K562 (cell line): ENCODE measurements at regions not wholly inside any gene's neighbourhood (a gene's known extent, or its start where the extent isn't known, plus 50 kb on each side); places are given as distances from the start of the nearest gene placed in this dataset.

Experiments used
- ATF7 ChIP-seq: fragments of 450-650 bp; IDR thresholded peaks from 2 replicates; pipeline ENCODE4 v1.7.1; 2014; ENCODE audit warnings: mild to moderate bottlenecking, moderate library complexity
- BDP1 ChIP-seq: IDR thresholded peaks from 3 replicates; pipeline ENCODE4 v1.6.1; 2011; ENCODE audit not compliant: insufficient read length, insufficient read depth
- BRD4 ChIP-seq: fragments of 200-600 bp; sonication (generic); IDR thresholded peaks from 2 replicates; pipeline ENCODE4 v1.6.1; 2017; ENCODE audit warnings: inconsistent platforms
- CHD7 ChIP-seq: fragments of 200-600 bp; sonication (generic); IDR thresholded peaks from one replicate; pipeline ENCODE4 v1.6.1; 2012; ENCODE audit warnings: mild to moderate bottlenecking, low read depth, low read length, inconsistent platforms
- NFATC3 ChIP-seq: fragments of 450-650 bp; IDR thresholded peaks from 2 replicates; pipeline ENCODE4 v1.6.1; 2017; ENCODE audit warnings: mild to moderate bottlenecking
- SAFB ChIP-seq: fragments of 200-400 bp; formaldehyde crosslinking; IDR thresholded peaks from 2 replicates; pipeline ENCODE4 v1.6.1; 2017; ENCODE audit warnings: low read depth, low read length, borderline replicate concordance
- SRSF1 ChIP-seq: fragments of 200-400 bp; formaldehyde crosslinking; IDR thresholded peaks from 2 replicates; pipeline ENCODE4 v1.6.1; 2017; ENCODE audit warnings: mild to moderate bottlenecking, low read depth, low read length, moderate library complexity
- TCF7L2 ChIP-seq: fragments of 150-350 bp; IDR thresholded peaks from 2 replicates; pipeline ENCODE4 v1.6.1; 2016; ENCODE audit warnings: low read depth, mild to moderate bottlenecking, low read length, moderate library complexity
- TRIM28 ChIP-seq: fragments of 450-650 bp; IDR thresholded peaks from 2 replicates; pipeline ENCODE4 v1.6.1; 2017
- XRCC4 ChIP-seq: IDR thresholded peaks from one replicate; pipeline ENCODE4 v1.6.1; 2011; ENCODE audit not compliant: insufficient read depth, insufficient read length; ENCODE audit errors: extremely low read depth
- ZNF57 ChIP-seq: fragments of 450-650 bp; formaldehyde crosslinking; IDR thresholded peaks from 2 replicates; pipeline ENCODE4 v1.4.0; 2020; ENCODE audit warnings: mild to moderate bottlenecking, moderate library complexity
- ZNF592 ChIP-seq: fragments of 450-650 bp; IDR thresholded peaks from 2 replicates; pipeline ENCODE4 v1.6.1; 2017; ENCODE audit warnings: antibody characterized with exemption, mild to moderate bottlenecking

GRCh38 chr20:53738039-53738944 is 144.7 kb upstream of the ZNF217 start (continued):
- TF ChIP-seq CHD7 = no peak
- TF ChIP-seq SRSF1 = no peak
- TF ChIP-seq ATF7 = no peak
- TF ChIP-seq TCF7L2 = no peak
- peak; percentile 74; the same call in 1 of the 2 replicates for TF ChIP-seq ZNF592
- no peak for TF ChIP-seq ZNF57 (CRISPR knock-in tag)
- no peak for TF ChIP-seq SAFB
- no peak for TF ChIP-seq TRIM28
- TF ChIP-seq BRD4 = 0 out of 2 replicates have a peak, but pooled peaks have one; percentile 18
- TF ChIP-seq NFATC3 = no peak
- TF ChIP-seq BDP1 = no peak
- TF ChIP-seq XRCC4 = no peak
